ENCODE measurements at regions not wholly inside any gene's neighbourhood (a gene's known extent, or its start where the extent isn't known, plus 50 kb on each side); places are given as distances from the start of the nearest gene placed in this dataset.

GRCh38 chr11:95611827-95612226 is 177.8 kb downstream of the FAM76B start:
- no peak for TF ChIP-seq EZH2 (IDR thresholded peaks at IDR 0.05; ENCODE audit: borderline replicate concordance, low read length)
- no peak for TF ChIP-seq CTCF (conservative IDR thresholded peaks at IDR 0.05 in 1 of 2, IDR thresholded peaks at IDR 0.05 in 1 of 2; ENCODE audit: extremely low read depth in 1 of 2, insufficient read depth in 1 of 2, low read depth in 1 of 2, low read length in 2 of 2)

Data from mammary epithelial cell (primary cell).